COLO668 (cell line): ENCODE measurements at regions not wholly inside any gene's neighbourhood (a gene's known extent, or its start where the extent isn't known, plus 50 kb on each side); places are given as distances from the start of the nearest gene placed in this dataset.

ENCODE experiments used
- DNase-seq: peaks from one replicate; lab custom pipeline; 2025; ENCODE audit not compliant: unreplicated experiment; lab: John Stamatoyannopoulos, UW

DNA sequence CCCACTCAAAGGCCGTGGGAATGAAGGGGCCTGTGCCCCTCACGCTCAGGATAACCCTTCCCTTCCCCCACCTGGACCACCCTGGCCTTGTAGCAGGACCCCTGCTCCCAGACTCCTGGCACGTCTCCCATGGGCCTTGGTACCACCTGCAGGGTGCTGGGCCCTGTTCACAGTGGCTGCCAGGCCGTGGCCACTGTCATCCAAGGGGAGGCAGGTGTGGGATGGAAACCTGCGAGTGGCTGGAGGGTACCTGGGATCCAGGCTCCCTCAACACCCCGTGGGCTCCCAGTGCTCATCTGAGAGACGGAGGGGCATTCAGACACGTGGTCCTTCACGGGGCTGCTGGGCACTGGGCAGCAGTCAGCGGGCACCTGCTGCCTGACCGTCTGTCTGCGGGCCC is 75.6 kb upstream of the CIBAR2 start:
- no peak for DNase-seq

GRCh38 chr16:85188822-85189672 is 76.8 kb upstream of the CIBAR2 start:
- DNase-seq, result no peak

DNA sequence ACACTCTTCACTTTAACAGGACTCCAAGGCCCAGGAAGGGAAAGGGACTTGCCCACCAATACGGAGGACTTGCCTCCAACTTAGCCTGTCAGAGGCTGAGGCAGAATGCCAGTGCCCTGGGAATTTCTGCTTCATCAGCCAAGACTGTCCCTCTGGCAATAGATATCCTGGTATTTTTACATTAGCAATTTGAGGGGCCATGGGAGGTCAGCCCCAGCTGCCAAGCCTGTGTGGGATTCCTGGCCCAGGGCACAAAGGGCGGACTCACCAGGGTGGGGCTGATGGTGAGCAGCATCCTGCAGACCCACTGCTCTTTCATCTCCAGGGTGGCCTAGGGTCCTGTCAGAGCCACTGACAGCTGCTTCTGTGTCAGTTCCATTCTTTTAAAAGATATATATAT is 78.3 kb upstream of the CIBAR2 start:
- DNase-seq, result no peak

DNA sequence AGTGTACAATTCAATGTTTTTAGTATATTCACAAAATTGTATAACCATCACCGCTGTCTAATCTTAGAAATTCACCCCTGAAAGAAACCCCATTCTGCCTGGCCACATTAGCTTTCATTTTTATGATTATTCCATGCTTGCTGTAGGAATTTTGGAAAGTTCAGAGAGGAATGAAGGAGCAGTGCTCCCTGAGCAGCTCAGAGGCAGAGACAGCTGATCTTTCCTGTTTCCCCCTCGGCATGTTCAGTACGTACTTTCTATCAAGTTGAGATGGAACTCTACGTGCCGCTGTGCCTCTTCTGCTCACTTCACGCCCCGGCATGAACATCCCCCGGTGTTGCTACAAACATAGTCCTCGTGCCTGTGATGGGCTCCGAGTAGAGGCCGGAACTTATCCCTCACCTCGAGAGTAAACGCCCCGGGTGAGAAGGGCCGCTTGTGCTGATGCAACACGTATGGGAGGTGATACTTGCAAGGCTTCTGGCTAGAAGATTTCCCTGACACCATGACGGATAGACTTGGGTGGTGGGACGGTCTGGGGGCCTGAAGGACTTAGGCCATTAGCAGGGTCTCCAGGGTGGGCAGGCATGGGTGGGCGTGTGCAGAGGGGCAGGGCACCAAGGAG is 79.2 kb upstream of the CIBAR2 start:
- no peak for DNase-seq

- DNase-seq, result no peak
Measured at GRCh38 chr16:85192238-85193114, 80.2 kb upstream of the CIBAR2 start.

- no peak for DNase-seq
Measured at GRCh38 chr16:85193115-85193493, 80.8 kb upstream of the CIBAR2 start.

GRCh38 chr16:85193876-85194275 is 81.6 kb upstream of the CIBAR2 start:
- DNase-seq, result no peak

- DNase-seq, result no peak
Measured at GRCh38 chr16:85194307-85195270, 82.3 kb upstream of the CIBAR2 start.

GRCh38 chr16:85195271-85195647 is 83.0 kb upstream of the CIBAR2 start:
- no peak for DNase-seq

- no peak for DNase-seq
Measured at GRCh38 chr16:85195900-85196772, 83.9 kb upstream of the CIBAR2 start.

- DNase-seq, result no peak
Measured at GRCh38 chr16:85196976-85197375, 84.7 kb upstream of the CIBAR2 start.

- DNase-seq, result no peak
Measured at GRCh38 chr16:85197611-85198566, 85.6 kb upstream of the CIBAR2 start.

GRCh38 chr16:85199069-85199725 is 86.9 kb upstream of the CIBAR2 start:
- DNase-seq, result no peak

DNA sequence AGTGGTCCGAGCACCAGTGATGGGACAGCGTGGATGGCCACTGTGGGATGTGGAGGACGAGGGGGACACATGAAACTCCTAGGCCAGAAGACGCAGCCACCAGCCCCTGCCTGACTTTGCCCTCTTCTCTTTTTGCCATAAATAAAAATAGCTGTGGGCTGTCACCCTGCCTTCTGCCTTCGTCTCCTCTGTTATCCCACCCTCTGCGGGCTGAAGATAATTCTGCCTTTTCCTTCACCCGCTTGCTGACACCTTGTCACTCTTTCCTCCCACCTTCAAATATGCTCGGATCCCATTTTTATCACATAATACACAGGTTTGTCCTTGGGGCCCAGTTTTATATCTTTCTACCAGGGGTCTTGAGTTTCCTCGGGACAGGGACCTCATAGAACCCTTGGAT is 87.6 kb upstream of the CIBAR2 start:
- DNase-seq, result no peak

- DNase-seq, result no peak
Measured at GRCh38 chr16:85200471-85201278, 88.4 kb upstream of the CIBAR2 start.

- DNase-seq, result no peak
Measured at GRCh38 chr16:85201574-85201973, 89.3 kb upstream of the CIBAR2 start.

GRCh38 chr16:85202051-85202601 is 89.9 kb upstream of the CIBAR2 start:
- DNase-seq, result no peak
